GM18498 (cell line): ENCODE measurements at regions not wholly inside any gene's neighbourhood (a gene's known extent, or its start where the extent isn't known, plus 50 kb on each side); places are given as distances from the start of the nearest gene placed in this dataset.
A peak's percentile ranks its signal among the peaks of the same experiment; 100 is the strongest.
"Not testable (repeated sequence)": the region's sequence is repeated elsewhere in the genome, so short reads cannot be mapped to it uniquely, and the experiment has no call there.

Source experiments
- ATAC-seq: cut with Tn5 transposase; IDR thresholded peaks from one replicate; pipeline ENCODE4 v1.9.1; 2021; ENCODE audit warnings: mild to moderate bottlenecking, moderate library complexity; ENCODE audit not compliant: unreplicated experiment

DNA sequence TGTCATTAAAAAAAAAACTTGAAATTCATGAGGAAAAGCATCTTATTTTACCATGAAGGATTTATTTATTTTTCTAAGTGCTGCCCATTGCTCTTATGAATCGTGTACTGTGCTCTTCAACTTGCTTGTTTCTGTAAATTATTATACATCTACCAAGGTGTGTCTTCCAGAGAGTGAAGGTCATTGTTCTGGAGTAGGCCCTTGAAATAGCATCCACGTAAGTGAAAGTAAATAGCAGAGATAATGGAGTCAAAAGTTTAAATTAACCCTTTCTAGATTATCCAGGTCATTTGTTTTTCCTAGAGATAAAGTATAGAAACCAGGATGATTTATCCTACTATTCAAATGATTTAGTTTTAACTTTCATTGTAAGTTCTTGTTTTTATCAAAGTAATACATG, 473.1 kb downstream of the DIRAS2 start:
- ATAC-seq: no peak

DNA sequence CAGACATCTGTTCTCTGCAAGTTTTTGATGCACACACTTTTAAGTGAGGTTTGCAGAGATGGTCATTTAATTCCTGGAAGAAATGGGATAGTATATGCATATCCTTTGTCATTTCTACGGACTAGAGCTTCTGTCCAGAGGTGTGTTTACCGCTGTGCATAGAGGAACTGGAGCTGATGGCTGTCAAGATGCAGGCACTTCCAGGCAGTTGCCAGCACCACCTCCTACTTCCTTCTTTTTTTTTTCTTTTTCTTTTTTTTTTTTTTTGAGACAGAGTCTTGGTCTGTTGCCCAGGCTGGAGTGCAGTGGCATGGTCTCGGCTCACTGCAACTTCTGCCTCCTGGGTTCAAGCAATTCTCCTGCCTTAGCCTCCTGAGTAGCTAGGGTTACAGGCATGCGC, 468.7 kb downstream of the DIRAS2 start:
- not testable (repeated sequence) for ATAC-seq

DNA sequence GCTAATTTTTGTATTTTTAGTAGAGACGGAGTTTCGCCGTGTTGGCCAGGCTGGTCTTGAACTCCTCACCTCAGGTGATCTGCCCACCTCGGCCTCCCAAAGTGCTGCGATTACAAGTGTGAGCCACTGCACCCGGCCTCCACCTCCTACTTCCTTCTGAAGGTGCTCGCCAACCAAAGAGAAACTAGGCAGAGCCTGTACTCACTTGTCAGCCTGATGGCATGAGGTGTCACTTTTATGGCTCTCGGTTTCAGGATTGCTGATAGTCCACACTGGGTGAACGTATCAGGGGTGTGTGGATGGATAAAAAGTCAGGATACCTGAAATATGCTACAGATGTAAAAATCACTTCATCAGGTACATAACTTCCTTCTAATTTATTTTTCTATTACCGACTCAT, 468.3 kb downstream of the DIRAS2 start:
- not testable (repeated sequence) for ATAC-seq

DNA sequence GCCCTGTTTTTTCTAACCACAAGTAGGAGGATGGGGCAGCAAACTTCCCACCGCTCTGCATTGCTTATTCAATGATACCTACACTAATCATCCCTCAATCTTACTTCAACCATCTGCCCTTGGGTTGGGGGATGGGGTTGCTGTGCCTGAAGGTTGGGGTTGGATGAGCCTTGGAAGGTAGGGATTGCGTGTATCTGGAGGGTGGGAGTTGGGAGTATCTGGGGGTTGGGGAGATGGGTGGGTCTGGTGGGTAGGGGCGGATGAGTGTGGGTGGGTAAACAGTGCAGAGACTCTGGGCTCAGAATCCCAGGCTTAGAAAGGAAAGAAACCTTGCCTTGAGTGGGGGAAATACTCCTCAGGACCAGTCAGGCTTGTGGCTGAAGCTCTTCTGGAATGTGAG, 467.4 kb downstream of the DIRAS2 start:
- no peak for ATAC-seq

DNA sequence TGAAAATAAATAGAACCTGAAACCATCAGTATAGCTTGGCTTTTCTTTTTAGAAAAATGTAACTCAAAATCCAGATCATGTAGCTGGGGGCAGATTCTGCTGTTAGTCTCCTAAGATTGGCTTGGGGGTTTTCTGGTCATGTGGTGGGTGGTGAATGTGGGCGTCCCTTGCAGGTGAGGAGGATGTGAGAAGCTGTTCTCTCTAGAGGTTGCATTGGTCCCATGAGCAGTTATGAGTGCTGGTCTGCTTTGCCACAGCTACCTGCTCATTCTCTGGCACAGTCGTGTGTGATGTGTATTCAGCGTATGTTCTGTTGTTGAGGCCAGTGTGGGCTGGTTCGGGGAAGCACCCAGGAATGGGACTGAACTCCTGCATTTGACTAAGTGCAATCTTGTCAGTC, 466.8 kb downstream of the DIRAS2 start:
- ATAC-seq: no peak

DNA sequence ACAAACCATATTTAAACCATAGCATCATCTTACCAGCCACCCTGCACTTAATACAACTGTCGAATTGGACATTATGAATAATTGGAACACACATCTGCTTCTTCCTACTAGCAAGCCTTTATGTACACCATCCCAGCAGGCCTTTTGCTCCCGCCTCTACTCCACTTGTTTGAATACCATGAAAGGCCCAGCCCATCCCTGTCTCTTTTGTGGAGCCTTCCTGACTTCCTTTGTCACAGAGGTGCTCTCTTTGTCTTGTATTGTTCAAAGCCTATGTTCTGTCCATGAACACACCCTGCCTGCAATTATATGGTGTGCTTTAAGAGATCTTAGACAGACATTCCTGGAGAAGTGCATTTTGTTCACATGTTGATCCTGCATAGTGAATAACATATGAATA, 465.7 kb downstream of the DIRAS2 start:
- no peak for ATAC-seq

DNA sequence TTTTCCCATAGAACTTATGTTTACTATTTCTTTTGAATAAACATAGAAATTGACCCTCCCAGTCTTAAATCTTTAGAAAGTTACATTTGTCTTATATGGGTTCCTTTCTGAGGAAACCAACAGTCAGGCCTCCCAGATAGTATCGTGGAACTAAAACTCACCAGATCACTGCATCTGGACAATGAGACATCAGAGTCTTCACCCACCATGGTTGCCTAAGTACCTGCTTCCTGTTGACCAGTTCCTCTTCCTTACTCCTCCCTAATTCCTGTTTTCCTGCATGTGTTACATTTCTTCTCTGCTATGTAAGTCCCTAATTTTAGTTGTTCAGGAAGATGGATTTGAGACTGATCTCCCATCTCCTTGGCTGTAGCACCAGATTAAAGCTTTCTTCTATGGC, 462.2 kb downstream of the DIRAS2 start:
- ATAC-seq: no peak

DNA sequence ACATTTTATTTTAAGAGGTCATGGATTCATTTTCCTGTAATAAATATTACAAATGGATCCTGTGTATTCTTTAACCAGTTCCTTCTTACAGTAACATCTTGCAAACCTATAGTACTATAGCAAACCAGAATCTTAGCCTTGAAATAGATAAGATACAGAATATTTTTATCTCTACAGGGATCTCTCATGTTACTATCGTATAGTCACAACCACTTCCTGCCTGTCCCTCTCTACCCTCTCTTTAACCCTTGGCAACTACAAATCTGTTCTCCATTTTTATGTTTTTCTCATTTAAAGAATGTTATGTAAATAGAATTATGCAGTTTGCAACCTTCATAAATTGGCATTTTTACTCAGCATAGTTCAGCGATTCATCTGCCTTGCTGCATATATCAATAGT, 454.0 kb downstream of the DIRAS2 start:
- ATAC-seq: peak; percentile 53

DNA sequence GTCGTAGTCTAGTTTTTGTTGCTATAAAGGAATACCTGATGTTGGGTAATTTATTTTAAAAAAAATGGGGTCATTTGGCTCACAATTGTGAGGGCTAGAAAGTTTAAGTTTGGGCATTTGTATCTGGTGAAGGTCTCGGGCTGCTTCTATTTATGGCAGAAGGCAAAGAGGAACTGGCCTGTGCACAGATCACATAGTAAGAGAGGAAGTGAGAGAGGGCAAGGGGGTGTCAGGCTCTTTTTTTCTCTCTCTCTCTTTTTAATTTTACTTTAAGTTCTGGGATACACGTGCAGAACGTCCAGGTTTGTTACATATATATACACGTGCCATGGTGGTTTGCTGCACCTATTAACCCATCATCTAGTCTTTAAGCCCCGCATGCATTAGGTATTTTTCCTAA, 453.3 kb downstream of the DIRAS2 start:
- ATAC-seq: peak; percentile 98

DNA sequence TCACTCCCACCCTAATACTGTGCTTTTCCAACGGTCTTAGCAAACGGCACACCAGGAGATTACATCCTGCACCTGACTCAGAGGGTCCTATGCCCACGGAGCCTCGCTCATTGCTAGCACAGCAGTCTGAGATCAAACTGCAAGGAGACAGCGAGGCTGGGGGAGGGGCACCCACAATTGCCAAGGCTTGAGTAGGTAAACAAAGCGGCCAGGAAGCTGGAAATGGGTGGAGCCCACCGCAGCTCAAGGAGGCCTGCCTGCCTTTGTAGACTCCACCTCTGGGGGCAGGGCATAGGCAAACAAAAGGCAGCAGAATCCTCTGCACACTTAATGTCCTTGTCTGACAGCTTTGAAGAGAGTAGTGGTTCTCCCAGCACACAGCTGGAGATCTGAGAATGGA, 450.2 kb downstream of the DIRAS2 start:
- not testable (repeated sequence) for ATAC-seq

DNA sequence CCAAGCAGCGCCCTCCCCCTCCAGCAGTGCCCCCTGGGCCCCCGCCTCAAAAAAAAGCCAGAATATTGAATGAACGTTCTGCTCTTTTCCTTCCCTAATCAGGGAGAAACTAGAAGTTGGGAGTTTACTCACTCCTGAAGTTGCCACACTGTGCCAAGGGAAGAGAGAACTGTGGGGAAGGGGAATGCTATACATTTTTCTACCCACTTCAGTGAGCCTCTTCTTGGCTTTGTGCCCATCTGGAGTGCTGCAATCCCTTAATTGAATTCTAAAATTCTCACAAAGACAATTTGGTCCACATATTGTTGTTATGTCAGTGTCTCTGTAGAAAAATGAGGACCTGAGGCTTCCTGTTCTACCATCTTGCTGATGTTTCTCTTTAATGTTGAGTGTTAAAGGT, 443.7 kb downstream of the DIRAS2 start:
- no peak for ATAC-seq

DNA sequence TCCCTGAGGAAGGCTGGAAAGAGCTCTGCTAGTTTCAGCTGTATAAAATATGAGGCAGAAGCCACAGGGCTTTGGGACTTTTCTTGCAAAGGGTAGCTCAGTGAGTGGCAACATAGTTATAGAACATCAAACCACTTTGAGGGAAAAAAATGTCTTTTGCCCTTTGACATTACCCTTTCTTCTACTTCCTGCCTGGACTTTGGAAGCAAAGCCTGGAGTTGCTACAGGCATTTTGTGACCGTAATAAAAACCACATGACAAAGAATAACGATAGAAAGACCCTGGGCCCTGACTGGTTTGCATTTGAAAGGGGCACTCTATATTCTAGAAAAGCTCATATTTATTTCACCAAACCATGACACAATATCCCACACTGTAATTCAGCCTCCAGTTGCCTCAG, 440.9 kb downstream of the DIRAS2 start:
- no peak for ATAC-seq

DNA sequence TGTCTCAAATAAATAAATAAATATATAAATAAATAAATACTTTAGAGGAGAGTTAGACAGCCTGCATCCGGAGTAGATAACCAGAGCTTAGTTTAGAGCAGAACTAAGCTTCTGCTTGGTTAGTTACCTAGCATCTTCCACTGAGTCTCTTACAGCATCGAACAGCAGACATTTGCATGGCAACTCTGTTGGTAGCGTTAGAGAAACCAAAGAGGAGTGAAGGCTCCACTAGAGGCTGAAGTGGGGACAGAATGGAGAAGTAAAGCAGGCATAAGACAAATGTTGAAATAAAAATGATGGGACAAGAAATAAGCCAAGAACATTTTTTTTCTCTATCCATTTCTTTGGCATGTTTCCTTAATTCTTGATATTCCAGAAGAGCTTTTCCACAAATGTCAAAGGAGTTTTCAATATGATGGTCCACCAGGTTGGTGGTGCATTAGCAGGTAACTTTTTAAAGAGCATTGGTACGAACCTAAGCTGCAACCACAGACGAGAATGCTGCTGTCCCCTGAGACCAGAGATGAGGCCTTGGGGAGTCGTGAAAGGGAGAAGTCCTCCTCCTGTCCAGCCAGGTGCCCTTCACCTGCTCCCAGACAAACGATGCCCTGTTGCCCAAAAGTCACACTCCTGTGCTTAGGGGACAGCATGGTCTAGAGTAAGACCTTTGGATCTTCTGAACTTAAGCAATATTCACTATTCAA, 438.3 kb downstream of the DIRAS2 start:
- no peak for ATAC-seq

DNA sequence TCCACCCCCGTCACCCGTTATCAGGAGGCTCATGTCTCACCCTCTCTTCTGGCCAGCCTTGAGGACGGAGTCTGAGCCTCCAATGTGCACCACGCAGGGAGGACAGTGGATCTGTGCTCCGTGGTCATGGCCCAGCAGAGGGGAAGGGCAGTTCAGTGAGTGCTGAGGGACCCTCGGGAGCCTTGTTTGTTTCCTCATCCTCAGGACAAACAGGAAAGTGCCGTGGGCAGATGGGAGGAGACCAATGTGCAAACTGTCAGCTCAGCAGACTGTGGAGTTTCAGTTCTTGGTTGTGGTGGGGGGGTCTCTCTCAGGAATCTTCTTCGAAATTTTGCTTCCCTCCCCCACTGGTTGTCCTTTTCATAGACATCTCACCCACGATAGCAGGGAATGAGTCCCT, 429.6 kb downstream of the DIRAS2 start:
- not testable (repeated sequence) for ATAC-seq

DNA sequence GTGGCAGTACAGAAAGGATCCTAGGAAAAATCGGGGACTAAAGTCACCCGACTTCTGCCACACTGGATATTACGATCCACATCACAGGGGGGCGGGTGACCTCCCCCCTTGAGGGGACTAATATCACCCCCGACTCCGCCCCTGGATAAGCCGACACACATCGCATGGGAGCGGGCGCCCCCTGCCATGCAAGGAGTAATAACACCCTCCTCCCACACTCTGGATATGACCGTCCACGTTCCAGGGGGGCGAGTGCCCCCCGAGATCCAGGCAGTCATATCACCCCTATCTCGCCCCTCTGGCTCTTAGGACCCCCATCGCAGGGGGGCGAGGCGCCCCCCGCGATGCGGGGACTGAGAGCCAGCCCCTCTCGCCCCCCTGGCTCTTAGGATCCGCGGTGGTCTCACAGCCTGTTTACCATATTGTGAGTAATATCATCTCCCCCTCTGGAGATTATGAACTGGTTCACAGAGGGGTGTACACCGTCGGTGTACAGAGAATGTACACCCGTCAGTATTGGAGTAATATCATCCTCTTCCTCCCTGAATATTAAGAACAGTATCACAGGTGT, 423.0 kb downstream of the DIRAS2 start:
- ATAC-seq: no peak

DNA sequence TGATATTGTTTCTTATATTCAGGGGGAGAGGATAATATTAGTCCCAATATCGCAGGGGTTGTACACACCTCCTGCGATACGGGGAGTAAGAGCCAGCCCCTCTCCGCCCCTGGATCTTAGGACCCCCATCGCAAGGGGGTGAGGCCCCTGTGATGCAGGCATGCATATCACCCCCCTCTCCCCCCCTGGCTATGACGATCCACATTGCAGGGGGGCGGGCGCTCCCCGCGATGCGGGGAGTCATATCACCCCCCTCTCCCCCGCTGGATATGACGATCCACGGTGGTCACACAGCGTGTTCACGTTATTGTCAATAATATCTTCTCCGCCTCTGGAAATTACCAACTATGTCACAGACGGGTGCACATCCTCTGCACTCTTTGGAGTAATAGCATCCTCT, 420.7 kb downstream of the DIRAS2 start:
- ATAC-seq: not testable (repeated sequence)

DNA sequence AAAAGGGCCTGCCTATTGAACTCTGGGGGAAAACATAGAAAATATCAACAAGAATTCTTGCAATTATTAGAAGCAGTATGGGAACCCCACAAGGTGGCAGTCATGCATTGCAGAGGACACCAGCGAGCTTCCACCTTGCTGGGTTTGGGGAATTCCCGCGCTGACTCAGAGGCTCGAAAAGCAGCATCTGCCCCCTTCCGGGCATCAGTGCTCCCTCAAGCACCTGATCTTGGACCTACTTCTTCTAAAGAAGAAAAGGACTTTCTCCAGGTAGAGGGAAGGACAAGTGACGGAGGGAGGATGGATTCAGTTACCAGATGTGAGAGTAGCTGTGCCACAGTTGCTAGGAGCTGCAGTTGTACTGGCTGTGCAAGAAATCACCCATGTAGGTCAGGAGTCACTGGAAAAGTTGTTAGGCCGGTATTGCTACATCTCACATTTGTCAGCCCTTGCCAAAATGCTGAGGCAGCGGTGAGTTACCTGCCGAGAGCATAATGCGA, 415.7 kb downstream of the DIRAS2 start:
- not testable (repeated sequence) for ATAC-seq

DNA sequence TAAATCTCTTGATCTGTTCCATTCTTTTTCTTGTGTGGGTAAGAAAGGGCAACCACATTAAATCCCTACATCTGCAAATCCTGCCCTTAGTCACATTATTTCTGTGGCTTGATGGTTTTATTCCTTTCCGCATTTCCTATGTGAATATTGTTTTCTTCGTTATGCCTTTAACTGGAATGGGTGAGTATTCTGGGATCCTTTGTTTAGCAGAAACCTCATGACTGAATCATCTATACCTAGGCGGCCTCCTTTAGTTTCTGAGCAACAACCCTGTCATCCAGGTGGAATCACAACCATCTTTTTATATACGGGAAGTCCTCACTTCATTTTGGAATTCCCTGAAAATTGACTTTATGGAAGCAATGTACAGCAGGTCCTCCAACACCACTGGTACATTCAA, 409.5 kb downstream of the DIRAS2 start:
- not testable (repeated sequence) for ATAC-seq

DNA sequence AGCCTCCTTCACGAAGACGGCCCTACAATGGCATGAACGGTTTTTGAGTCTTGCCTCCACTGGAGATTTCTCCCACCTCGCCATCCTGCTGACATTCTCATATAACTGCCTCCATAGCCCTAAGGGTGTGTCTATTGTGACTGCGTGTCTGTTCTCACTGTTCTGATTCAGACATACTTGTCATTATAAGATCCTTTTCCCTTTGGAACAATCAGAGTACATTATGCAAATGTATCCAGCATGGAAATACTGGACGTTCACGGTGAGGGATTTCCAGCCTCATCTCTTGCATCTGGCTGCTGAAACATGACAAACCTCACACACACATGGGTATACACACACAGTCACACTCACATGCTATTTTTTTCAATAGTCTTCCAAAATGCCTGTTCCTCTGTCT, 402.1 kb downstream of the DIRAS2 start:
- ATAC-seq: no peak

DNA sequence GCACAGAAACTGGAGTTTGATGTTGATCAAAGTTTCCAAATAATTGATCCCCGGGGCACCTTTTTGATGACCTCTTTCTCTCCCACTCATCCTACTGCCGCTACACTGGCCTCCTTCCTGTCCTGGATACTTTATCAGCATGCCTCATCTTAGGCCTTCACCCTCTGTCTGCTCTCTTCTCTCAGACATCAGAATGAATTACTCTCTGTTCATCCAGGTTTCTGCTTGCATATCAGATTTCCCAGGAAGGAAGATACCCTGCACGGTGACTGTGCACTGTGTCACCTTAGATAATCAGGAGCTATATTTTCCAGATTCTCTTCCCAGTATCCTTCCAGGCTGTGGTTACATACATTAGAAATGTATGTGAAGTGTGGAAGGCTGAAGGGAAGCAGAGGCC, 397.0 kb downstream of the DIRAS2 start:
- ATAC-seq: no peak

DNA sequence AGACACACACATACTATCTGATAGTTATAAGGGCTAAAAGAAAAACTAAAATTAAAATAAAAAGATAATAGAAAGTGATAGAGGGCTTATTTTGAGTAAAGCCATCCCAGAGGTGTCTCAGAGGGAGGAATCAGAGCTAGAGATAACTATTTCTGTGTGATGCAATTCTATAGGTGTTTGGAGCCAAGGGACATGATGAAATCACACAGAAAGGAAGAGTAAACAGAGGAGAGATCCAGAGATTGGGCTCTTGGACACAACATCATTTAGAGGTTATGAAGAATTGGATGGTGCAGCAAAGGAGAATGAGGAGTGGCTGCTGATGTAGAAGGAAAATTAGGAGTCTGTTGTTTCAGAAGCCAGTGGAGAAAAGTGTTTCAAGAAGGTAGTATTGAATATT, 393.5 kb downstream of the DIRAS2 start:
- ATAC-seq: no peak

DNA sequence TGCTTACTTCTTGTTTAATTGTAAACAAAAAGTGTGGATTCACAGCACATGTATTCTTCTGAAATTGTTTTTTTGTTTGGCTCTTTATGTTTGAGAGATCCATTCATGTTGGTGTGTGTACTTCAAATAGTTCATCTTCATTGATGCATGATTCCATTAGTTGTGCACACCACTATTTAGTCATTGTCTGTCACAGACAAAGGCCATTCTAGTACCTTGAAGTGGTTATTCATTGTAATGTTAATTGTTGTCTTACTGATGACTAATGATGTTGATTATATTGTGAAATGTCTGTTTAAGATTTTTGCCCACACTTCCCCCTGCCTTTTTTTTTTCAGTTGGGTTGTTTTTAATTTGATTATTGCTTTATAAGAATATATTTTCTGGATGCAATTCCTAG, 391.3 kb downstream of the DIRAS2 start:
- ATAC-seq: no peak

DNA sequence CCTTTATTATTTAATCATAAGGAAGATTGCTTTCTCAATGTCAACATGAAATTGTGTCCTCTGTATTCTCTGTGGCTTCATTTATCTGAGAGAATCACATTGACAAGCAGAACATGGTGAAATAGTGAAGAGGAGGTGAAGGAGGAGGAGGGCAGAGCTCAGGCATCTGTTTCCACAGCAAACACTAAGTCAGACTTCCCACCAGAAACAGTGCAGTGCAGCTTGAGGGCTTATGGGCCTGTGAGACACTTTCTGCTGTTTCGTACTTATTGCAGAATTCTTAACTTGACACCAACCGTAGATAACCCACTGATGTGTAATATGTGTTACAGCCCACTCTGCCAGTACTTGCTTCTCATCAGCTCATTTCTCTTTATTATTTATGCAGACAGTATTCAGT, 386.3 kb downstream of the DIRAS2 start:
- no peak for ATAC-seq
